AG08395 (cell line): ENCODE measurements at regions not wholly inside any gene's neighbourhood (a gene's known extent, or its start where the extent isn't known, plus 50 kb on each side); places are given as distances from the start of the nearest gene placed in this dataset.
A peak's percentile ranks its signal among the peaks of the same experiment; 100 is the strongest.

Experiments
- DNase-seq: peaks from one replicate; pipeline ENCODE4 v3.0.0; 2012; ENCODE audit warnings: mixed read lengths, low spot score

GRCh38 chr6:141451181-141451510 lies 681.6 kb upstream of the GJE1 start:
- peak; percentile 11 for DNase-seq

- DNase-seq: no peak
Observed at GRCh38 chr6:141445928-141446628, 686.6 kb upstream of the GJE1 start.

GRCh38 chr6:141443668-141444289 lies 688.9 kb upstream of the GJE1 start:
- DNase-seq: no peak

- DNase-seq: no peak
Observed at GRCh38 chr6:141443032-141443431, 689.7 kb upstream of the GJE1 start.

- DNase-seq: no peak
Observed at GRCh38 chr6:141439513-141439912, 693.2 kb upstream of the GJE1 start.

GRCh38 chr6:141437685-141438084 lies 695.0 kb upstream of the GJE1 start:
- no peak for DNase-seq

- DNase-seq: no peak
Observed at GRCh38 chr6:141437011-141437410, 695.7 kb upstream of the GJE1 start.

GRCh38 chr6:141426400-141426980 lies 706.2 kb upstream of the GJE1 start:
- peak; percentile 11 for DNase-seq

- DNase-seq: peak; percentile 54
Observed at GRCh38 chr6:141421378-141421777, 711.3 kb upstream of the GJE1 start.

GRCh38 chr6:141418076-141418475 lies 714.6 kb upstream of the GJE1 start:
- no peak for DNase-seq

GRCh38 chr6:141415896-141416295 lies 716.8 kb upstream of the GJE1 start:
- no peak for DNase-seq

- no peak for DNase-seq
Observed at GRCh38 chr6:141413196-141413595, 719.5 kb upstream of the GJE1 start.

- no peak for DNase-seq
Observed at GRCh38 chr6:141406761-141407160, 726.0 kb upstream of the GJE1 start.

- DNase-seq: peak; percentile 24
Observed at GRCh38 chr6:141403827-141404226, 728.9 kb upstream of the GJE1 start.

GRCh38 chr6:141403103-141403502 lies 729.6 kb upstream of the GJE1 start:
- no peak for DNase-seq

GRCh38 chr6:141402489-141402888 lies 730.2 kb upstream of the GJE1 start:
- DNase-seq: no peak

GRCh38 chr6:141401851-141402250 lies 730.9 kb upstream of the GJE1 start:
- DNase-seq: no peak

GRCh38 chr6:141401168-141401567 lies 731.6 kb upstream of the GJE1 start:
- DNase-seq: peak; percentile 5

GRCh38 chr6:141398949-141399348 lies 733.8 kb upstream of the GJE1 start:
- DNase-seq: peak; percentile 10

GRCh38 chr6:141395443-141396008 lies 737.2 kb upstream of the GJE1 start:
- DNase-seq: no peak

- no peak for DNase-seq
Observed at GRCh38 chr6:141394565-141395051, 738.1 kb upstream of the GJE1 start.

GRCh38 chr6:141394125-141394536 lies 738.6 kb upstream of the GJE1 start:
- DNase-seq: no peak
